ENCODE measurements at regions not wholly inside any gene's neighbourhood (a gene's known extent, or its start where the extent isn't known, plus 50 kb on each side); places are given as distances from the start of the nearest gene placed in this dataset.

- peaks cover 0 to 4% (median 0%) of the 10 kb centered on the region in 8 donors for H3K9me3 ChIP-seq
- TF ChIP-seq POLR2A (IDR thresholded peaks at IDR 0.05) (no peak), POLR2AphosphoS5 (IDR thresholded peaks at IDR 0.05) (no peak), CTCF (IDR thresholded peaks at IDR 0.05 in 8 of 11, conservative IDR thresholded peaks at IDR 0.05 in 3 of 11) (no peak)
- no peak overlapping the region for H3K4me3 ChIP-seq
- DNase-seq, result no peak
- no peak overlapping the region for H3K27ac ChIP-seq
- no peaks in the 10 kb centered on the region for H3K36me3 ChIP-seq
- H3K4me1 ChIP-seq, result no peaks in the 10 kb centered on the region
- intact Hi-C loops (cut with DNase I; ENCODE audit: low total_unique reads), result no loop called here
- no peaks in the 10 kb centered on the region for H3K27me3 ChIP-seq (replicated peaks in 1 of 7)
Observed at GRCh38 chr12:58720421-58720820, 199.9 kb downstream of the LRIG3 start.

GRCh38 chr12:58725400-58726105, 194.8 kb downstream of the LRIG3 start:
- no peak overlapping the region for H3K27ac ChIP-seq
- H3K4me3 ChIP-seq, result no peak overlapping the region
- no peaks in the 10 kb centered on the region for H3K27me3 ChIP-seq (replicated peaks in 1 of 7)
- TF ChIP-seq POLR2A (IDR thresholded peaks at IDR 0.05), result no peak
- TF ChIP-seq POLR2AphosphoS5 (IDR thresholded peaks at IDR 0.05), result no peak
- no peak for TF ChIP-seq CTCF (IDR thresholded peaks at IDR 0.05 in 8 of 11, conservative IDR thresholded peaks at IDR 0.05 in 3 of 11)
- peaks cover 0 to 3% (median 0%) of the 10 kb centered on the region in 8 donors for H3K9me3 ChIP-seq
- DNase-seq, result no peak
- H3K36me3 ChIP-seq, result no peaks in the 10 kb centered on the region
- WGBS, 5 donors, result 60 to 84% (median 68%) methylated on average over 5 of the region's 5 CpGs
- intact Hi-C loops (cut with DNase I; ENCODE audit: low total_unique reads), result no loop called here
- H3K4me1 ChIP-seq, result no peaks in the 10 kb centered on the region

- Histone ChIP-seq H3K36me3 (no peaks in the 10 kb centered on the region), H3K4me1 (no peaks in the 10 kb centered on the region), H3K4me3 (no peak overlapping the region), H3K9me3 (no peaks in the 10 kb centered on the region), H3K27ac (no peak overlapping the region), H3K27me3 (replicated peaks in 1 of 7) (no peaks in the 10 kb centered on the region)
- intact Hi-C loops (cut with DNase I; ENCODE audit: low total_unique reads), result no loop called here
- WGBS, 5 donors, result 72 to 88% (median 75%) methylated on average over 6 of the region's 6 CpGs
- DNase-seq, result no peak
- TF ChIP-seq POLR2A (IDR thresholded peaks at IDR 0.05), result no peak
- no peak for TF ChIP-seq POLR2AphosphoS5 (IDR thresholded peaks at IDR 0.05)
- no peak for TF ChIP-seq CTCF (IDR thresholded peaks at IDR 0.05 in 8 of 11, conservative IDR thresholded peaks at IDR 0.05 in 3 of 11)
Observed at GRCh38 chr12:58727521-58727920, 192.8 kb downstream of the LRIG3 start.

GRCh38 chr12:58728397-58728796, 191.9 kb downstream of the LRIG3 start:
- no peak for DNase-seq
- TF ChIP-seq POLR2A (IDR thresholded peaks at IDR 0.05), result no peak
- TF ChIP-seq POLR2AphosphoS5 (IDR thresholded peaks at IDR 0.05), result no peak
- TF ChIP-seq CTCF (IDR thresholded peaks at IDR 0.05 in 8 of 11, conservative IDR thresholded peaks at IDR 0.05 in 3 of 11), result no peak
- Histone ChIP-seq H3K27me3 (replicated peaks in 1 of 7) (no peaks in the 10 kb centered on the region), H3K9me3 (no peaks in the 10 kb centered on the region), H3K27ac (no peak overlapping the region), H3K36me3 (no peaks in the 10 kb centered on the region), H3K4me1 (no peaks in the 10 kb centered on the region), H3K4me3 (no peak overlapping the region)
- intact Hi-C loops (cut with DNase I; ENCODE audit: low total_unique reads), result no loop called here
- WGBS, 5 donors, result 69 to 91% (median 77%) methylated on average over 1 of the region's 1 CpG

Data from spleen (tissue), 11 donors.